Neuronal stem cell (in vitro differentiated cells): ENCODE measurements at regions not wholly inside any gene's neighbourhood (a gene's known extent, or its start where the extent isn't known, plus 50 kb on each side); places are given as distances from the start of the nearest gene placed in this dataset.
"Not testable (repeated sequence)": the region's sequence is repeated elsewhere in the genome, so short reads cannot be mapped to it uniquely, and the experiment has no call there.

Experiments
- DNase-seq: peaks from one replicate; pipeline ENCODE4 v3.0.0-alpha.2; 2013; ENCODE audit warnings: low spot score
- H2AFZ ChIP-seq: one replicate; pipeline ENCODE4 v1.6.1; 2013; ENCODE audit warnings: mild to moderate bottlenecking, low read length, inconsistent platforms
- H2AK5ac ChIP-seq: 2 replicates; pipeline ENCODE4 v1.6.1; 2013; ENCODE audit warnings: low read depth, mild to moderate bottlenecking, inconsistent platforms, low read length, moderate library complexity, mixed read lengths
- H2BK120ac ChIP-seq: 2 replicates; pipeline ENCODE4 v1.6.1; 2013; ENCODE audit warnings: low read depth, mild to moderate bottlenecking, inconsistent platforms, low read length, moderate library complexity, mixed read lengths
- H2BK12ac ChIP-seq: one replicate; pipeline ENCODE4 v1.6.1; 2013; ENCODE audit warnings: low read length, inconsistent platforms
- H2BK15ac ChIP-seq: 2 replicates; pipeline ENCODE4 v1.6.1; 2013; ENCODE audit warnings: mild to moderate bottlenecking, low read length, inconsistent platforms, mixed read lengths
- H2BK5ac ChIP-seq: one replicate; pipeline ENCODE4 v1.6.1; 2013; ENCODE audit warnings: inconsistent platforms, mild to moderate bottlenecking, low read length, moderate library complexity
- H3K14ac ChIP-seq: one replicate; pipeline ENCODE4 v1.6.1; 2013; ENCODE audit warnings: low read length, inconsistent platforms
- H3K18ac ChIP-seq: 2 replicates; pipeline ENCODE4 v1.6.1; 2013; ENCODE audit warnings: low read length, inconsistent platforms
- H3K23ac ChIP-seq: 2 replicates; pipeline ENCODE4 v1.6.1; 2013; ENCODE audit warnings: low read depth, mild to moderate bottlenecking, mixed read lengths, low read length, inconsistent platforms; ENCODE audit not compliant: poor library complexity
- H3K27ac ChIP-seq: replicated peaks from 3 replicates; pipeline ENCODE4 v1.5.1; 2013; ENCODE audit warnings: low read length, inconsistent platforms
- H3K27me3 ChIP-seq, 3 experiments: 2 replicates each; pipeline ENCODE4 v1.6.1; 2013; ENCODE audit warnings: low read length in 3 of 3, mild to moderate bottlenecking in 2 of 3, inconsistent platforms in 1 of 3, low read depth in 1 of 3, mixed read lengths in 1 of 3, moderate library complexity in 1 of 3; ENCODE audit not compliant: control insufficient read depth in 3 of 3, insufficient read depth in 3 of 3
- H3K36me3 ChIP-seq, 2 donors: replicated peaks in 1 of 2; 2 replicates each; pipeline ENCODE4 v1.6.1; 2013; ENCODE audit warnings: low read length in 2 of 2; ENCODE audit not compliant: control insufficient read depth in 2 of 2, insufficient read depth in 2 of 2
- H3K4ac ChIP-seq: 2 replicates; pipeline ENCODE4 v1.6.1; 2013; ENCODE audit warnings: inconsistent platforms, mild to moderate bottlenecking, low read length, moderate library complexity
- H3K4me1 ChIP-seq, 2 donors: 1 replicate in 1 of 2; 2 replicates in 1 of 2; pipeline ENCODE4 v1.6.1; 2013; ENCODE audit warnings: low read length in 2 of 2, low read depth in 1 of 2; ENCODE audit not compliant: control insufficient read depth in 2 of 2, insufficient read depth in 1 of 2
- H3K4me2 ChIP-seq: one replicate; pipeline ENCODE4 v1.6.1; 2013; ENCODE audit warnings: mild to moderate bottlenecking, low read length, inconsistent platforms; ENCODE audit not compliant: insufficient read depth, poor library complexity, severe bottlenecking
- H3K4me3 ChIP-seq, 2 donors: 2 replicates each; pipeline ENCODE4 v1.5.1; 2013; ENCODE audit warnings: low read length in 2 of 2, mild to moderate bottlenecking in 2 of 2, inconsistent platforms in 1 of 2, moderate library complexity in 1 of 2
- H3K79me1 ChIP-seq: one replicate; pipeline ENCODE4 v1.6.1; 2013; ENCODE audit warnings: low read depth, mild to moderate bottlenecking, inconsistent platforms, low read length, moderate library complexity
- H3K9ac ChIP-seq: one replicate; pipeline ENCODE4 v1.6.1; 2013; ENCODE audit warnings: mild to moderate bottlenecking, low read depth, low read length, inconsistent platforms; ENCODE audit not compliant: poor library complexity
- H3K9me3 ChIP-seq, 2 donors: replicated peaks in 1 of 2; 2 replicates each; pipeline versions ENCODE3 to v1.6.1; 2013; ENCODE audit warnings: low read length in 2 of 2, mild to moderate bottlenecking in 2 of 2, inconsistent platforms in 1 of 2, low read depth in 1 of 2, mixed read lengths in 1 of 2, moderate library complexity in 1 of 2; ENCODE audit not compliant: control insufficient read depth in 2 of 2, insufficient read depth in 1 of 2
- H4K8ac ChIP-seq: one replicate; pipeline ENCODE4 v1.6.1; 2013; ENCODE audit warnings: low read depth, mild to moderate bottlenecking, inconsistent platforms, low read length, moderate library complexity
- H4K91ac ChIP-seq: one replicate; pipeline ENCODE4 v1.6.1; 2013; ENCODE audit warnings: low read length, low read depth, mild to moderate bottlenecking, inconsistent platforms; ENCODE audit not compliant: poor library complexity
- WGBS, 2 donors: extraction: QIAGEN DNeasy Blood & Tissue Kit; methylation state at CpG; one replicate each; pipeline ENCODE4 v1.1.7; 2013; ENCODE audit warnings: missing lambda C conversion rate in 2 of 2, mixed read lengths in 1 of 2; ENCODE audit not compliant: insufficient read length in 2 of 2, insufficient replicate concordance in 1 of 2; ENCODE audit errors: extremely low coverage in 2 of 2; 5-methylcytosine and 5-hydroxymethylcytosine counted together

DNA sequence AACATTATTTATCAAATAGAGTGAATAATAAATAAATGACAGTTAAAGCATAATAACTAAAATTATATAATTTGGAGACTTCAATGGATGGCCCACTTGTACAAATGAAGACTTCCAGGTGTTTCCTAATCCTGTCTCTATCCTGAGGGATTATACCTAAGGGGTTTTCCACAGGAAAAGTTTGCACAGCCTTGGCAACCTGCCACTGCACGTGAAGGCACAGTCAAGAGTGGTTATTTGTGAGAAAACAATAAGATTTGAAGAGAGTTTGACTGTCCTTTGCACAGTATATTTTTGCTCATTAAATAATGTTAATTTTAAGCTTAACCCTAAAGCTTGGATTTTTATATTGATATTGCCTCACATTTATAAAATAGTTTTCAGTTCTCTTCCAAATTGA lies 178.2 kb upstream of the POMZP3 start:
- H2BK15ac ChIP-seq, H2BK12ac ChIP-seq, H3K79me1 ChIP-seq, H4K8ac ChIP-seq, H2BK5ac ChIP-seq, H3K14ac ChIP-seq, H2AFZ ChIP-seq, DNase-seq, H3K4ac ChIP-seq, H2AK5ac ChIP-seq, H3K9ac ChIP-seq, H3K9me3 ChIP-seq, H4K91ac ChIP-seq, H3K18ac ChIP-seq, H3K27me3 ChIP-seq, H3K36me3 ChIP-seq, H2BK120ac ChIP-seq, H3K4me3 ChIP-seq, H3K4me2 ChIP-seq, H3K4me1 ChIP-seq, H3K23ac ChIP-seq, H3K27ac ChIP-seq: not testable (repeated sequence)
- no CpG with 5 or more reads among the region's 1 CpG for WGBS, 2 donors

DNA sequence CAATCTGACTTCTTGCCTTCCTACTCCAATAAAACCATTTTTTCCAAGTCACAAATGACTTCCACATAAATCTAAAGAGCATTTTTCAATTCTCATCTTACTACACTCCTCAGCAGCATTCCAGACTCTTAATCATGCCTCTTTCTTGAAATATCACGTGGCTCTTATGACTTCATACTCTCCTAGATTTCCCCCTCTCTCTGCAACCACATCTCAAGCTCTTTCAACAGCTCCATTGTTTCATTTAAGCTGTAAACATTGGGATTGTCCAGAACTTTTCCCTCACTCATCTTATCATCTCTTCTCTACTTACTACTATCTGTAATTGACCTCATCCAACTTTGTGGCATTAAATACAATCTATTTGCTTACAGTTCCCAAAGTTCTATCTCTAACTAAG lies 170.6 kb upstream of the POMZP3 start:
- not testable (repeated sequence) for H3K36me3 ChIP-seq, H4K91ac ChIP-seq, H2BK15ac ChIP-seq, H3K4me1 ChIP-seq, H2BK12ac ChIP-seq, H2BK120ac ChIP-seq, H3K79me1 ChIP-seq, H3K4me3 ChIP-seq, H3K27ac ChIP-seq, H4K8ac ChIP-seq, H3K23ac ChIP-seq, H3K27me3 ChIP-seq, H2AFZ ChIP-seq, DNase-seq, H2AK5ac ChIP-seq, H3K14ac ChIP-seq, H3K9ac ChIP-seq, H3K18ac ChIP-seq, H3K4ac ChIP-seq, H2BK5ac ChIP-seq, H3K9me3 ChIP-seq, H3K4me2 ChIP-seq
- no CpG with 5 or more reads among the region's 1 CpG for WGBS, 2 donors

DNA sequence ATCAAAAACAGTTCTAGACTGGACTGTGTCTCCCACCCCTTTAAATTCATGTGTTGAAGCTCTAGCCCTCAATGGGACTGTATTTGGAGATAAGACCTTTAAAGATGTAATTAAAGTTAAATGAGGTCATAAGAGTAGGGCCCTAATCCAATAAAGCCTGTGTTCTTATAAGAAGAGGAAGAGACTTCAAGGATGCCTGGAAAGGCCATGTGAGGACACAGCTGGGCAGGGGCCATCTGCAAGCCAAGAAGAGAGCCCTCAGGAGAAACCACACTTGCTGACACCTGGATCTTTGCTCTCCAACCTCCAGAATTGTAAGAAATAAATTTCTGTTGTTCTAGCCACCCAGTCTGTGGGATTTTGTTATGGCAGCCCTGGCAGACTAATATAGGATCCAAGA lies 153.6 kb upstream of the POMZP3 start:
- not testable (repeated sequence) for H3K23ac ChIP-seq, H2BK12ac ChIP-seq, H3K9ac ChIP-seq, H3K4me1 ChIP-seq, H2BK120ac ChIP-seq, H3K14ac ChIP-seq, H2BK5ac ChIP-seq, H4K91ac ChIP-seq, H3K27ac ChIP-seq, H3K9me3 ChIP-seq, H3K79me1 ChIP-seq, H2AFZ ChIP-seq, H2AK5ac ChIP-seq, DNase-seq, H3K4me2 ChIP-seq, H3K27me3 ChIP-seq, H2BK15ac ChIP-seq, H3K18ac ChIP-seq, H3K4me3 ChIP-seq, H4K8ac ChIP-seq, H3K4ac ChIP-seq, H3K36me3 ChIP-seq

DNA sequence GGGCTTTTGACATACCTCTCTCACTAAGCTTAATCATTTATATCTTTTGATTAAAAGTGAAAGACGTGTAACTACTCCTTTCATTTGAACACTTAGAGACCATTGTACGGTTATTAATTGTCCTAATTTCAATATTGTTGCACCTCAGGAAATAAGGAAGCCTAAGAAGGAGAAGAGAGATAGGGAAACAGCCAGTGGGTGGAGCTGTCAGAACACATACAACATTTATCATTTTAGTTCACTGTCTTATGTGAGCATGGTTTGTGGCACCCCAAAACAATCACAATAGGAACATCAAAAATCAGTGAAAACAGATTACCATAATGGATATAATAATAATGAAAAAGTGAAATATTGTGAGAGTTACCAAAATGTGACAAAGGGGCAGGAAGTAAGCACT lies 147.2 kb upstream of the POMZP3 start:
- H3K36me3 ChIP-seq, H3K27me3 ChIP-seq, H3K27ac ChIP-seq, H3K18ac ChIP-seq, H3K9me3 ChIP-seq, H3K9ac ChIP-seq, H2BK5ac ChIP-seq, H4K91ac ChIP-seq, H2BK15ac ChIP-seq, H2BK120ac ChIP-seq, H3K23ac ChIP-seq, H3K4me1 ChIP-seq, H3K14ac ChIP-seq, H3K4ac ChIP-seq, DNase-seq, H2AK5ac ChIP-seq, H3K4me2 ChIP-seq, H3K79me1 ChIP-seq, H2BK12ac ChIP-seq, H2AFZ ChIP-seq, H3K4me3 ChIP-seq, H4K8ac ChIP-seq: not testable (repeated sequence)
- no CpG with 5 or more reads among the region's 2 CpGs for WGBS, 2 donors
